OCI-LY7 (cell line): ENCODE measurements at regions not wholly inside any gene's neighbourhood (a gene's known extent, or its start where the extent isn't known, plus 50 kb on each side); places are given as distances from the start of the nearest gene placed in this dataset.

Experiments used
- BruUV-seq: library from RNA; stranded (reverse); fragments of 400-500 nt; replicated peaks from 2 replicates; lab custom pipeline; 2021; lab: Mats Ljungman, UMichigan
- CTCF ChIA-PET: fragments of 300-600 bp; sonication (Branson Sonifier 250); formaldehyde crosslinking; loops from one replicate; lab custom pipeline; 2022; ENCODE audit warnings: antibody characterized with exemption; ENCODE audit not compliant: unreplicated experiment; lab: Charles Lee
- POLR2A ChIA-PET: fragments of 300-600 bp; sonication (Branson Sonifier 250); formaldehyde crosslinking; loops from one replicate; lab custom pipeline; 2022; ENCODE audit warnings: antibody characterized with exemption; lab: Charles Lee
- DNase-seq: peaks from one replicate; pipeline ENCODE4 v3.0.0-alpha.2; 2015; ENCODE audit warnings: low spot score
- H2AFZ ChIP-seq: fragments of 200-600 bp; sonication (generic), shearing (Covaris generic); 2 replicates; pipeline ENCODE4 v1.6.1; 2014; ENCODE audit warnings: mild to moderate bottlenecking, antibody characterized with exemption, low read length, moderate library complexity
- H3K27ac ChIP-seq: fragments of 200-600 bp; sonication (generic); 2 replicates; pipeline ENCODE4 v1.5.1; 2014; ENCODE audit warnings: mixed run types, low read depth, mild to moderate bottlenecking, moderate library complexity, low read length, inconsistent platforms; ENCODE audit not compliant: poor library complexity, severe bottlenecking
- H3K36me3 ChIP-seq: fragments of 200-600 bp; sonication (generic); 2 replicates; pipeline ENCODE4 v1.6.1; 2014; ENCODE audit warnings: mild to moderate bottlenecking, antibody characterized with exemption, low read length, moderate library complexity, mixed read lengths; ENCODE audit not compliant: insufficient read depth
- H3K4me1 ChIP-seq: fragments of 200-600 bp; sonication (generic); 2 replicates; pipeline ENCODE4 v1.5.1; 2014; ENCODE audit warnings: mild to moderate bottlenecking, low read length; ENCODE audit not compliant: insufficient read depth, poor library complexity, severe bottlenecking
- H3K4me2 ChIP-seq: fragments of 200-600 bp; sonication (generic); 2 replicates; pipeline ENCODE4 v1.6.1; 2014; ENCODE audit warnings: mild to moderate bottlenecking, low read length
- H3K4me3 ChIP-seq: fragments of 200-600 bp; sonication (generic); 2 replicates; pipeline ENCODE4 v1.5.1; 2014; ENCODE audit warnings: mild to moderate bottlenecking, low read depth, low read length; ENCODE audit not compliant: poor library complexity, severe bottlenecking
- H3K79me2 ChIP-seq: fragments of 200-600 bp; sonication (generic); 2 replicates; pipeline ENCODE4 v1.6.1; 2016; ENCODE audit warnings: low read depth, mild to moderate bottlenecking, low read length, moderate library complexity, mixed read lengths; ENCODE audit not compliant: insufficient read depth
- H3K9me2 ChIP-seq: fragments of 200-600 bp; sonication (generic); 2 replicates; pipeline ENCODE4 v1.6.1; 2016; ENCODE audit warnings: mild to moderate bottlenecking, low read length, mixed read lengths; ENCODE audit not compliant: insufficient read depth
- H3K9me3 ChIP-seq: fragments of 200-600 bp; sonication (generic); 2 replicates; pipeline ENCODE4 v1.6.1; 2014; ENCODE audit warnings: mild to moderate bottlenecking, mixed run types, low read length, mixed read lengths
- H4K20me1 ChIP-seq: fragments of 200-600 bp; sonication (generic); 2 replicates; pipeline ENCODE4 v1.6.1; 2014; ENCODE audit warnings: mild to moderate bottlenecking, antibody characterized with exemption, low read length, moderate library complexity, mixed read lengths; ENCODE audit not compliant: insufficient read depth
- CTCF ChIP-seq: fragments of 200-600 bp; sonication (generic); conservative IDR thresholded peaks from 2 replicates; pipeline ENCODE4 v1.5.1; 2014; ENCODE audit warnings: mild to moderate bottlenecking, antibody characterized with exemption, low read length, moderate library complexity, mixed read lengths
- EZH2phosphoT487 ChIP-seq: fragments of 200-600 bp; sonication (generic); IDR thresholded peaks from 2 replicates; pipeline ENCODE4 v1.6.1; 2018; ENCODE audit warnings: low read depth, borderline replicate concordance, mild to moderate bottlenecking, mixed run types, antibody characterized with exemption, low read length, moderate library complexity, mixed read lengths
- intact Hi-C: fragments of 100-400 bp; cut with micrococcal nuclease; formaldehyde crosslinking; loops from one replicate; pipeline ENCODE4 v1.10.0; 2022; ENCODE audit not compliant: unreplicated experiment

- TF ChIP-seq CTCF (no peak), EZH2phosphoT487 (no peak)
- Histone ChIP-seq H3K4me1 (no peaks in the 10 kb centered on the region), H3K4me2 (no peak overlapping the region), H3K79me2 (no peaks in the 10 kb centered on the region), H4K20me1 (no peaks in the 10 kb centered on the region), H3K9me3 (no peaks in the 10 kb centered on the region), H3K36me3 (no peaks in the 10 kb centered on the region), H3K9me2 (no peaks in the 10 kb centered on the region), H3K27ac (no peak overlapping the region), H3K4me3 (no peak overlapping the region), H2AFZ (no peak overlapping the region)
- CTCF ChIA-PET, result no interaction called here
- BruUV-seq, result no TSS peak
- no peak for DNase-seq
- POLR2A ChIA-PET, result no interaction called here
- intact Hi-C loops, result no loop called here
Measured at GRCh38 chr2:239523147-239523953, 122.5 kb upstream of the HDAC4 start.

- Histone ChIP-seq H3K27ac (no peak overlapping the region), H3K4me3 (no peak overlapping the region), H3K36me3 (no peaks in the 10 kb centered on the region), H3K79me2 (no peaks in the 10 kb centered on the region), H4K20me1 (no peaks in the 10 kb centered on the region), H3K9me3 (no peaks in the 10 kb centered on the region), H3K4me2 (no peak overlapping the region), H2AFZ (no peak overlapping the region), H3K4me1 (no peaks in the 10 kb centered on the region), H3K9me2 (no peaks in the 10 kb centered on the region)
- TF ChIP-seq CTCF (no peak), EZH2phosphoT487 (no peak)
- no peak for DNase-seq
- intact Hi-C loops, result no loop called here
- ChIA-PET CTCF (no interaction called here), POLR2A (no interaction called here)
- BruUV-seq, result no TSS peak
Measured at GRCh38 chr2:239522740-239523119, 121.9 kb upstream of the HDAC4 start.

GRCh38 chr2:239522002-239522739 lies 121.4 kb upstream of the HDAC4 start:
- Histone ChIP-seq H4K20me1 (no peaks in the 10 kb centered on the region), H3K27ac (no peak overlapping the region), H3K4me3 (no peak overlapping the region), H3K36me3 (no peaks in the 10 kb centered on the region), H3K9me3 (no peaks in the 10 kb centered on the region), H3K4me1 (no peaks in the 10 kb centered on the region), H3K79me2 (no peaks in the 10 kb centered on the region), H3K9me2 (no peaks in the 10 kb centered on the region), H3K4me2 (no peak overlapping the region), H2AFZ (no peak overlapping the region)
- TF ChIP-seq EZH2phosphoT487 (no peak), CTCF (no peak)
- no TSS peak for BruUV-seq
- ChIA-PET POLR2A (no interaction called here), CTCF (no interaction called here)
- DNase-seq, result no peak
- intact Hi-C loops, result no loop called here
